Epithelial cell of proximal tubule (primary cell): ENCODE measurements at regions not wholly inside any gene's neighbourhood (a gene's known extent, or its start where the extent isn't known, plus 50 kb on each side); places are given as distances from the start of the nearest gene placed in this dataset.

Source experiments
- DNase-seq: peaks from one replicate; pipeline ENCODE4 v3.0.0-alpha.2; 2011; ENCODE audit warnings: low read depth
- H3K4me3 ChIP-seq: 2 replicates; pipeline ENCODE4 v1.5.1; 2011; ENCODE audit warnings: low read depth, mild to moderate bottlenecking, low read length
- TF ChIP-seq, protein P1 (sequence below): conservative IDR thresholded peaks from 2 replicates; pipeline ENCODE4 v1.5.1; 2012; ENCODE audit warnings: low read depth, mild to moderate bottlenecking, low read length

- no peak for DNase-seq
Measured at GRCh38 chr13:80924596-80924995, 583.7 kb upstream of the SPRY2 start.

GRCh38 chr13:80923907-80924306 is 583.0 kb upstream of the SPRY2 start:
- TF ChIP-seq, protein P1, sequence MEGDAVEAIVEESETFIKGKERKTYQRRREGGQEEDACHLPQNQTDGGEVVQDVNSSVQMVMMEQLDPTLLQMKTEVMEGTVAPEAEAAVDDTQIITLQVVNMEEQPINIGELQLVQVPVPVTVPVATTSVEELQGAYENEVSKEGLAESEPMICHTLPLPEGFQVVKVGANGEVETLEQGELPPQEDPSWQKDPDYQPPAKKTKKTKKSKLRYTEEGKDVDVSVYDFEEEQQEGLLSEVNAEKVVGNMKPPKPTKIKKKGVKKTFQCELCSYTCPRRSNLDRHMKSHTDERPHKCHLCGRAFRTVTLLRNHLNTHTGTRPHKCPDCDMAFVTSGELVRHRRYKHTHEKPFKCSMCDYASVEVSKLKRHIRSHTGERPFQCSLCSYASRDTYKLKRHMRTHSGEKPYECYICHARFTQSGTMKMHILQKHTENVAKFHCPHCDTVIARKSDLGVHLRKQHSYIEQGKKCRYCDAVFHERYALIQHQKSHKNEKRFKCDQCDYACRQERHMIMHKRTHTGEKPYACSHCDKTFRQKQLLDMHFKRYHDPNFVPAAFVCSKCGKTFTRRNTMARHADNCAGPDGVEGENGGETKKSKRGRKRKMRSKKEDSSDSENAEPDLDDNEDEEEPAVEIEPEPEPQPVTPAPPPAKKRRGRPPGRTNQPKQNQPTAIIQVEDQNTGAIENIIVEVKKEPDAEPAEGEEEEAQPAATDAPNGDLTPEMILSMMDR: peak; percentile 45
- no peak overlapping the region for H3K4me3 ChIP-seq
- DNase-seq: no peak

More at GRCh38 chr13:80924596-80924995, 583.7 kb upstream of the SPRY2 start:
- no peak overlapping the region for H3K4me3 ChIP-seq
- TF ChIP-seq, protein P1: no peak

DNA sequence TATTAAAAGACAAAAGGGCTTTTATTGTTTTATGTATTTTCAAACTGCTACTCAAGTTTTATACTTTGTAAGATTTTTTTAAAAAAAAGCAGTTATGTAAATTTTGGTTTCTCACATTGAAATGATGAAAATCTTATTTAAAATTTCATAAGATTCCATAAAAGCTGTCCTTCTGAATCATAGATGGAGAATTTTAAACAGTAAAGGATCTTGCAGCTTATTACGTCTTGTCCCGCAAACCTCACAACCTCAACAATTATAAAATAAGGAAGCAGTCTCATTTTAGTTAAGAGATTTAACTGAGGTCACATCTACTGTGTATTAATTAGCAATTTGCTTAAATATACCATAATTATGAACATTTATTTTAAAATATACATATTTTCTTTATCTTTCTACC is 581.0 kb upstream of the SPRY2 start:
- DNase-seq: no peak
- TF ChIP-seq, protein P1: no peak
- H3K4me3 ChIP-seq: no peak overlapping the region

- TF ChIP-seq, protein P1: no peak
- DNase-seq: no peak
- H3K4me3 ChIP-seq: no peak overlapping the region
Measured at GRCh38 chr13:80921541-80921940, 580.6 kb upstream of the SPRY2 start.

GRCh38 chr13:80906860-80907259 is 565.9 kb upstream of the SPRY2 start:
- TF ChIP-seq, protein P1: no peak
- DNase-seq: no peak
- H3K4me3 ChIP-seq: no peak overlapping the region

GRCh38 chr13:80904386-80904785 is 563.5 kb upstream of the SPRY2 start:
- DNase-seq: no peak
- no peak overlapping the region for H3K4me3 ChIP-seq
- TF ChIP-seq, protein P1: no peak

GRCh38 chr13:80903911-80904310 is 563.0 kb upstream of the SPRY2 start:
- TF ChIP-seq, protein P1: no peak
- no peak for DNase-seq
- no peak overlapping the region for H3K4me3 ChIP-seq
